Activated CD4-positive, alpha-beta T cell treated with anti-CD3 and anti-CD28 coated beads, Interleukin-2, Interleukin-6, amounts not matched to agents 100 ng/mL and 50 ng/mL, durations not matched to agents 16 hours and 8 hours (primary cell): ENCODE measurements at regions not wholly inside any gene's neighbourhood (a gene's known extent, or its start where the extent isn't known, plus 50 kb on each side); places are given as distances from the start of the nearest gene placed in this dataset.

Source experiments
- DNase-seq: peaks from one replicate; pipeline ENCODE4 v3.0.0-alpha.2; 2020

- DNase-seq = no peak
Observed at GRCh38 chr2:228269351-228269750, 87.9 kb upstream of the SPHKAP start.

- no peak for DNase-seq
Observed at GRCh38 chr2:228268756-228269155, 87.3 kb upstream of the SPHKAP start.

GRCh38 chr2:228268301-228268700, 86.8 kb upstream of the SPHKAP start:
- DNase-seq = no peak

DNA sequence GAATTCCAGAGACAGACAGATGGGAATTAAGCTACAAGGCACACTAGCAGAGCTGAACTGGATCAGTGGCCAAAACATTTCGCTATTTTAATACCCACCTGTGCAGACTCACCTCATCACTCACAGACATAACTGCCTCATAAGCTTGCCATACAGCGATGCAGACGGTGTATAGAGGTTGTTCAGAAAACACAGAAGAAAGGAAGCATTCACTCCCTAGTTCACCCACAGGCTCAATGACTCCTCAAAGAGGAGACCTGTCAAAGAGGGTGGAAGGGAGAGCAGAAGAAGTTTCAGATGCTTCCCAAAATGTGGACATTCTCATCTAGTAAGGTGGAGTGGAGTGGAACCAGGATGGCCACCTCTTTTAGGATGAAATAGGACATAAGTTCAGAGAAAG, 81.7 kb upstream of the SPHKAP start:
- no peak for DNase-seq

GRCh38 chr2:228261546-228261945, 80.1 kb upstream of the SPHKAP start:
- DNase-seq = no peak

GRCh38 chr2:228257379-228257778, 75.9 kb upstream of the SPHKAP start:
- DNase-seq = no peak

GRCh38 chr2:228253752-228254151, 72.3 kb upstream of the SPHKAP start:
- DNase-seq = no peak

DNA sequence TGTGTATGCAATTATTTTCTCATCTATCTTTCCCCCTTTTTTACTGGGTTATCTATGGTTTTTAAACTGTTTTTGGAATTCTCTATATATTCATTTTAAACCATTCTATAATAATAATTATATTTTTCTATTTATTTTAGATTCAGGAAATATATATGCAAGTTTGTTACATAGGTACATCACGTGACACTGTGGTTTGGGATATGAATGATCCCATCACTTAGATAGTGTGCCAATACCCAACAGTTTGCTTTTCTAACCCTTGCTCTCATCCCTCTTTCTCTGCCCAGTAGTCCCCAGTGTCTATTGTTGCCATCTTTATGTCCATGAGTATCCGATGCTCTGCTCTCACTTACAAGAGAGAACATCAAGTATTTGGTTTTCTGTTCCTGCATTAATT, 65.8 kb upstream of the SPHKAP start:
- DNase-seq = no peak

DNA sequence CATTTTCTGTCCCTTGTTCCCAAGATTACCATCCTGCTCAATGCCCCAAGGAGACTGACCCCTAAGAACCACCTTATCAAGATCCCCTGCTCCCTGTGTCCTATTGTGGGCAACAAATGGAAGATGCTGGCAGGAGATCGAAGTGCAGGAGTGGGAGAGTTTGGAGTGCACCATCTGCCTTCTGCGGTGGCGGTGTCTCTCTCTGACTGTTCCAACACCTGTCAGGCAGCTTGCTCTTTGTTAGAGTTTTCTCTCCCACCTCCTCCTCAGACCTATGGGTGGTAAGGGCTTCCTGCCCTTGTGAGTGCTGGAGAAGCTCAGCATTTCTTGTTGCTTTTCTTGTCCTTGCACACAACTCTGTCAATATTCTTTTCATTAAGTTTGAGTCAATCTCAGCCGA, 64.1 kb upstream of the SPHKAP start:
- DNase-seq = no peak

DNA sequence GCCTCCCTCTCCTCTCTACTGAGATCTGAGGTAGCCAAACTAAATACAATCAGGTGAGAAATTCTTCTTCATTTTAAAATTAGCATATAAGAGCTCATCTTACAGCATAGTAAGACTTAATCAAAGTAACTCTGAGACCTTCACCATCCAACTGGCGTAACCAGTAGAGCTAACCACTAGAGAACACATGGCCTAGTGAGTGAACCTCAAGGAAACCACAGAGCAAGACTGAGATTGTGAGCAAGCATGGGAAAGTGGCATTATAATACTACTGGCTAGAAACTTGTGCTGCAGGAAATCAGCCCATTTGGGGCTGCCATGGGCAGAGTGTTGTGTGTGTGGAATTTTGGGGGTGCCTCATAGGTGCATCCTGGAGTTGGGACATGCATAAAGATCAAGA, 61.1 kb upstream of the SPHKAP start:
- DNase-seq = no peak

- no peak for DNase-seq
Observed at GRCh38 chr2:228239907-228240561, 58.5 kb upstream of the SPHKAP start.

- DNase-seq = no peak
Observed at GRCh38 chr2:228239207-228239906, 57.9 kb upstream of the SPHKAP start.
